ENCODE measurements at regions not wholly inside any gene's neighbourhood (a gene's known extent, or its start where the extent isn't known, plus 50 kb on each side); places are given as distances from the start of the nearest gene placed in this dataset.

- no peak for TF ChIP-seq CTCF (IDR thresholded peaks at IDR 0.05; ENCODE audit: control insufficient read depth, insufficient read depth, low read depth, low read length, missing control alignments)
- DNase-seq (ENCODE audit: low read depth): no peak
Observed at GRCh38 chr18:68438536-68438935, 276.4 kb downstream of the TMX3 start.

GRCh38 chr18:68436485-68436884 is 278.4 kb downstream of the TMX3 start:
- no peak overlapping the region for H3K4me3 ChIP-seq (ENCODE audit: control insufficient read depth, low read depth, low read length)
- DNase-seq (ENCODE audit: low read depth): no peak
- TF ChIP-seq CTCF (IDR thresholded peaks at IDR 0.05; ENCODE audit: control insufficient read depth, insufficient read depth, low read depth, low read length, missing control alignments): no peak

More at GRCh38 chr18:68438536-68438935, 276.4 kb downstream of the TMX3 start:
- no peak overlapping the region for H3K4me3 ChIP-seq (ENCODE audit: control insufficient read depth, low read depth, low read length)

- DNase-seq (ENCODE audit: low read depth): no peak
- TF ChIP-seq CTCF (IDR thresholded peaks at IDR 0.05; ENCODE audit: control insufficient read depth, insufficient read depth, low read depth, low read length, missing control alignments): no peak
- no peak overlapping the region for H3K4me3 ChIP-seq (ENCODE audit: control insufficient read depth, low read depth, low read length)
Observed at GRCh38 chr18:68435581-68435980, 279.3 kb downstream of the TMX3 start.

GRCh38 chr18:68431922-68432198 is 283.0 kb downstream of the TMX3 start:
- H3K4me3 ChIP-seq (ENCODE audit: control insufficient read depth, low read depth, low read length): no peak overlapping the region
- no peak for DNase-seq (ENCODE audit: low read depth)
- no peak for TF ChIP-seq CTCF (IDR thresholded peaks at IDR 0.05; ENCODE audit: control insufficient read depth, insufficient read depth, low read depth, low read length, missing control alignments)

- no peak overlapping the region for H3K4me3 ChIP-seq (ENCODE audit: control insufficient read depth, low read depth, low read length)
- DNase-seq (ENCODE audit: low read depth): no peak
- no peak for TF ChIP-seq CTCF (IDR thresholded peaks at IDR 0.05; ENCODE audit: control insufficient read depth, insufficient read depth, low read depth, low read length, missing control alignments)
Observed at GRCh38 chr18:68431111-68431921, 283.6 kb downstream of the TMX3 start.

GRCh38 chr18:68429841-68430240 is 285.1 kb downstream of the TMX3 start:
- H3K4me3 ChIP-seq (ENCODE audit: control insufficient read depth, low read depth, low read length): no peak overlapping the region
- DNase-seq (ENCODE audit: low read depth): no peak
- no peak for TF ChIP-seq CTCF (IDR thresholded peaks at IDR 0.05; ENCODE audit: control insufficient read depth, insufficient read depth, low read depth, low read length, missing control alignments)

Data from AG09309 (cell line).